SK-N-MC (cell line): ENCODE measurements at regions not wholly inside any gene's neighbourhood (a gene's known extent, or its start where the extent isn't known, plus 50 kb on each side); places are given as distances from the start of the nearest gene placed in this dataset.

Experiments
- EZH2 ChIP-seq: fragments of 200-600 bp; sonication (generic); IDR thresholded peaks from one replicate; pipeline ENCODE4 v1.6.1; 2017; ENCODE audit warnings: antibody characterized with exemption
- FOXP2 ChIP-seq: optimal IDR thresholded peaks from 2 replicates; pipeline ENCODE3; 2011; ENCODE audit warnings: mild to moderate bottlenecking, moderate library complexity; ENCODE audit not compliant: insufficient read depth; ENCODE audit errors: extremely low read length, control extremely low read depth
- POLR2AphosphoS5 ChIP-seq: IDR thresholded peaks from 2 replicates; pipeline ENCODE4 v1.6.1; 2012; ENCODE audit warnings: mild to moderate bottlenecking, low read depth, low read length, borderline replicate concordance

- no peak for TF ChIP-seq POLR2AphosphoS5
- TF ChIP-seq EZH2 = no peak
- TF ChIP-seq FOXP2 = no peak
Measured at GRCh38 chrX:39605183-39605582, 492.6 kb downstream of the BCOR start.
